ENCODE measurements at regions not wholly inside any gene's neighbourhood (a gene's known extent, or its start where the extent isn't known, plus 50 kb on each side); places are given as distances from the start of the nearest gene placed in this dataset.

GRCh38 chr15:70268698-70269251 lies 171.1 kb upstream of the TLE3 start:
- H2AK5ac ChIP-seq (ENCODE audit: low read depth, low read length): no peak overlapping the region
- H3K9ac ChIP-seq (ENCODE audit: low read depth, low read length): no peak overlapping the region
- no TSS peak for BruUV-seq (replicated peaks)
- H4K91ac ChIP-seq (ENCODE audit: insufficient read depth, low read depth, low read length): no peak overlapping the region
- H4K5ac ChIP-seq (ENCODE audit: low read depth, low read length): no peak overlapping the region
- no peak overlapping the region for H2AFZ ChIP-seq (replicated peaks; ENCODE audit: low read length, poor library complexity)
- no peak overlapping the region for H3K4me3 ChIP-seq (ENCODE audit: insufficient read depth, low read depth, low read length)
- no peaks in the 10 kb centered on the region for H3K79me1 ChIP-seq (ENCODE audit: low read depth in 1 of 2, low read length in 2 of 2)
- ChIA-PET CTCF (no interaction called here), POLR2A (ENCODE audit: unreplicated experiment) (no interaction called here)
- H3K4ac ChIP-seq (ENCODE audit: low read depth, low read length): no peak overlapping the region
- no peak overlapping the region for H3K4me2 ChIP-seq (ENCODE audit: low read depth, low read length)
- peaks cover 36% of the 10 kb centered on the region; the same call in 1 of the 2 replicates for H3K27me3 ChIP-seq (ENCODE audit: control insufficient read depth, insufficient read depth, low read length)
- no peak overlapping the region for H3K23ac ChIP-seq (ENCODE audit: low read depth, low read length)
- no peak overlapping the region for H2BK120ac ChIP-seq (ENCODE audit: low read depth, low read length)
- no peak for DNase-seq
- no peaks in the 10 kb centered on the region for H3K36me3 ChIP-seq (ENCODE audit: control insufficient read depth, insufficient read depth, low read length)
- intact Hi-C loops (cut with micrococcal nuclease): no loop called here
- H2AK9ac ChIP-seq (replicated peaks; ENCODE audit: low read depth, low read length, poor library complexity): no peak overlapping the region
- H4K8ac ChIP-seq (ENCODE audit: low read depth in 2 of 2, low read length in 2 of 2): no peak overlapping the region
- no peaks in the 10 kb centered on the region for H4K20me1 ChIP-seq (ENCODE audit: insufficient read depth, low read length)
- no peak overlapping the region for H2BK15ac ChIP-seq (ENCODE audit: low read depth, low read length)
- H2BK20ac ChIP-seq (ENCODE audit: low read depth, low read length): no peak overlapping the region
- H3K27ac ChIP-seq (ENCODE audit: insufficient read depth, low read length): no peak overlapping the region
- no peak overlapping the region for H2BK5ac ChIP-seq (ENCODE audit: low read depth, low read length, poor library complexity, severe bottlenecking)
- peaks cover 10% of the 10 kb centered on the region; the same call in 1 of the 2 replicates for H3K9me1 ChIP-seq (ENCODE audit: insufficient read depth, low read length)
- WGBS, 2 experiments (ENCODE audit: extremely low coverage in 2 of 2, insufficient read length in 1 of 2): 85% methylated on average over 6 of the region's 18 CpGs; no CpG with 5 or more reads in 1 of the 2 experiments
- peaks cover 5% of the 10 kb centered on the region; the same call in 1 of the 2 replicates for H3K4me1 ChIP-seq (ENCODE audit: control insufficient read depth, insufficient read depth, low read length)
- no peak for ATAC-seq (ENCODE audit: low read depth)
- H3K9me3 ChIP-seq (ENCODE audit: control insufficient read depth, insufficient read depth, low read length): no peaks in the 10 kb centered on the region
- in situ Hi-C loops (cut with MboI; ENCODE audit: low sequenced_read_pairs): no loop called here
- TF ChIP-seq POLR2A (IDR thresholded peaks at IDR 0.05; ENCODE audit: low read depth, low read length) (no peak), MAZ (IDR thresholded peaks at IDR 0.05; ENCODE audit: borderline replicate concordance, low read depth, low read length) (no peak), RFX5 (IDR thresholded peaks at IDR 0.05; ENCODE audit: low read depth, low read length) (no peak), RAD21 (IDR thresholded peaks at IDR 0.05; ENCODE audit: low read length) (no peak), NFE2L2 (IDR thresholded peaks at IDR 0.05; ENCODE audit: low read depth, low read length) (no peak), CHD1 (IDR thresholded peaks at IDR 0.05; ENCODE audit: low read depth, low read length) (no peak), CEBPB (IDR thresholded peaks at IDR 0.05; ENCODE audit: low read depth, low read length) (no peak), MAFK (IDR thresholded peaks at IDR 0.05; ENCODE audit: low read depth, low read length) (no peak), FOS (IDR thresholded peaks at IDR 0.05; ENCODE audit: low read depth, low read length) (no peak), MXI1 (IDR thresholded peaks at IDR 0.05; ENCODE audit: borderline replicate concordance, low read depth, low read length) (no peak), BHLHE40 (IDR thresholded peaks at IDR 0.05; ENCODE audit: low read depth, low read length) (no peak), RCOR1 (IDR thresholded peaks at IDR 0.05; ENCODE audit: insufficient replicate concordance, low read length) (no peak)
- TF ChIP-seq, protein P1, sequence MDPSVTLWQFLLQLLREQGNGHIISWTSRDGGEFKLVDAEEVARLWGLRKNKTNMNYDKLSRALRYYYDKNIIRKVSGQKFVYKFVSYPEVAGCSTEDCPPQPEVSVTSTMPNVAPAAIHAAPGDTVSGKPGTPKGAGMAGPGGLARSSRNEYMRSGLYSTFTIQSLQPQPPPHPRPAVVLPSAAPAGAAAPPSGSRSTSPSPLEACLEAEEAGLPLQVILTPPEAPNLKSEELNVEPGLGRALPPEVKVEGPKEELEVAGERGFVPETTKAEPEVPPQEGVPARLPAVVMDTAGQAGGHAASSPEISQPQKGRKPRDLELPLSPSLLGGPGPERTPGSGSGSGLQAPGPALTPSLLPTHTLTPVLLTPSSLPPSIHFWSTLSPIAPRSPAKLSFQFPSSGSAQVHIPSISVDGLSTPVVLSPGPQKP (IDR thresholded peaks at IDR 0.05; ENCODE audit: borderline replicate concordance, low read depth, low read length): no peak
- TF ChIP-seq, protein P2, sequence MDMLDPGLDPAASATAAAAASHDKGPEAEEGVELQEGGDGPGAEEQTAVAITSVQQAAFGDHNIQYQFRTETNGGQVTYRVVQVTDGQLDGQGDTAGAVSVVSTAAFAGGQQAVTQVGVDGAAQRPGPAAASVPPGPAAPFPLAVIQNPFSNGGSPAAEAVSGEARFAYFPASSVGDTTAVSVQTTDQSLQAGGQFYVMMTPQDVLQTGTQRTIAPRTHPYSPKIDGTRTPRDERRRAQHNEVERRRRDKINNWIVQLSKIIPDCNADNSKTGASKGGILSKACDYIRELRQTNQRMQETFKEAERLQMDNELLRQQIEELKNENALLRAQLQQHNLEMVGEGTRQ (IDR thresholded peaks at IDR 0.05; ENCODE audit: low read depth, low read length): no peak
- TF ChIP-seq, protein P3, sequence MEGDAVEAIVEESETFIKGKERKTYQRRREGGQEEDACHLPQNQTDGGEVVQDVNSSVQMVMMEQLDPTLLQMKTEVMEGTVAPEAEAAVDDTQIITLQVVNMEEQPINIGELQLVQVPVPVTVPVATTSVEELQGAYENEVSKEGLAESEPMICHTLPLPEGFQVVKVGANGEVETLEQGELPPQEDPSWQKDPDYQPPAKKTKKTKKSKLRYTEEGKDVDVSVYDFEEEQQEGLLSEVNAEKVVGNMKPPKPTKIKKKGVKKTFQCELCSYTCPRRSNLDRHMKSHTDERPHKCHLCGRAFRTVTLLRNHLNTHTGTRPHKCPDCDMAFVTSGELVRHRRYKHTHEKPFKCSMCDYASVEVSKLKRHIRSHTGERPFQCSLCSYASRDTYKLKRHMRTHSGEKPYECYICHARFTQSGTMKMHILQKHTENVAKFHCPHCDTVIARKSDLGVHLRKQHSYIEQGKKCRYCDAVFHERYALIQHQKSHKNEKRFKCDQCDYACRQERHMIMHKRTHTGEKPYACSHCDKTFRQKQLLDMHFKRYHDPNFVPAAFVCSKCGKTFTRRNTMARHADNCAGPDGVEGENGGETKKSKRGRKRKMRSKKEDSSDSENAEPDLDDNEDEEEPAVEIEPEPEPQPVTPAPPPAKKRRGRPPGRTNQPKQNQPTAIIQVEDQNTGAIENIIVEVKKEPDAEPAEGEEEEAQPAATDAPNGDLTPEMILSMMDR (conservative IDR thresholded peaks at IDR 0.05; ENCODE audit: low read depth, low read length): no peak
- no peak overlapping the region for H3K14ac ChIP-seq (replicated peaks; ENCODE audit: low read depth, low read length)
- H3K56ac ChIP-seq (ENCODE audit: extremely low read depth, insufficient read depth, low read length): no peak overlapping the region
- no peak overlapping the region for H3K18ac ChIP-seq (ENCODE audit: low read depth, low read length)
- dilution Hi-C loops (cut with HindIII; ENCODE audit: low sequenced_read_pairs, unreplicated experiment): no loop called here
